ENCODE measurements at regions not wholly inside any gene's neighbourhood (a gene's known extent, or its start where the extent isn't known, plus 50 kb on each side); places are given as distances from the start of the nearest gene placed in this dataset.

DNA sequence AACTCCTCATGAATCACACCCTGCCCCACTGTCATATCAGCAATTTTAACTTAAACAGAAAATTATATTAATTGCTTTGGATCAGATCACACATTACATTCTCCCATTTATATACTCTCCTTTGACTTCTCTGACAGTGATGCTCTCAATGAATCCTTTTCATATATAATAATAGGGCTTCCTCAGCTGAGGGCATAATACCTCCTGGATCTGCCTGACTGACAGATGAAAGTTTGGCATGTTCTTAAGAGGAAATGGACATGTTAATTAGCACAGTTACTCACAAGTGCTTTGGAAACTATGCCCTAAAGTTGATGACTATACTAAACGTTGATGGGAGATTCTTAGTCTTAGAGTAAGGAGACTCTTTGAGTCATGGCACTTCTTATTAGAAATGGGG, 478.2 kb upstream of the LRRN3 start:
- TF ChIP-seq POLR2AphosphoS5 (IDR thresholded peaks at IDR 0.05; ENCODE audit: low read depth, low read length) (no peak), SPI1 (IDR thresholded peaks at IDR 0.05; ENCODE audit: low read depth, low read length) (no peak), TAF1 (IDR thresholded peaks at IDR 0.05; ENCODE audit: low read depth, low read length) (no peak), POLR2A (IDR thresholded peaks at IDR 0.05; ENCODE audit: low read depth, low read length) (no peak), POU2F2 (IDR thresholded peaks at IDR 0.05; ENCODE audit: low read depth, low read length) (no peak), PAX5 (IDR thresholded peaks at IDR 0.05; ENCODE audit: insufficient read depth, low read length, severe bottlenecking) (no peak)
- DNase-seq (ENCODE audit: insufficient read length, low spot score) (no peak), FAIRE-seq (no peak)

All from GM12891 (cell line).